ENCODE measurements at regions not wholly inside any gene's neighbourhood (a gene's known extent, or its start where the extent isn't known, plus 50 kb on each side); places are given as distances from the start of the nearest gene placed in this dataset.
"Not testable (repeated sequence)": the region's sequence is repeated elsewhere in the genome, so short reads cannot be mapped to it uniquely, and the experiment has no call there.

DNA sequence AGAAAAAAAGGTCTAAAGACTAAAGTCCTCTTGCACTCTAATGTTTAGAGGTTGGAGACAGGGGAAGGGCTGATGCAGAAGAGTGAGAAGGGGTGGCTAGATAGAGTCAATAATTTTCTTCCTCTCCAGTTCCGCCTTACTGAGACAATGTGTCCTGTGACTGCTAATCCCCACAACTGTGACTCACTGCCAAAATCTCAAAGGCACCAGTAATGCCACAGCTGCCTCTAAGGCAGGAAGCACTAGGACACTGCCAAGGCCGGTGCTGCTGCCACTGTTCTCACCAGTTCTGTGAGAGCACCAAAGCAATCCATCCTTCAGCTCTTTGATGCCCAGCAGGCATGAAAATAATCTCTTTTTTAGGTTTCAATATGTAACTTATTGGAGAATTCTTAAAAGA is 701.9 kb upstream of the MAP3K7 start:
- no peak for DNase-seq (ENCODE audit: low read depth)

DNA sequence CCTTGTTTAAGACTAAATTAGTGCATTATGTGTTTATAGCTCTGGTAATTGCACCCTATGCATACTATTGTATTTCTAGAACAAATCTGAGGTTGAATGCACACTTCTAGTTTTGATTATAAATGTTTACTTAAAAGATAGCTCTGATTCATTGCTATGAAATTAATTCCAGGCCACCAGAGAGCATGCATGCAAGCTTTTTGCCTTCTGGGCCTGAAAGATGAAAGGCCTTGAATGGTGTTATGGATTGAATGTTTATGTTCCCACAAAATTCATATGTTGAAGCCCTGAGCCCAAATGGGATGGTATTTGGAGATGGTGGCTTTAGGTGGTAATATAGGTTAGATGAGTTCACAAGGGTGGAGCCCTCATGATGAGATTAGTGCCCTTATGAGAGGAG is 695.0 kb upstream of the MAP3K7 start:
- DNase-seq (ENCODE audit: low read depth), result no peak

DNA sequence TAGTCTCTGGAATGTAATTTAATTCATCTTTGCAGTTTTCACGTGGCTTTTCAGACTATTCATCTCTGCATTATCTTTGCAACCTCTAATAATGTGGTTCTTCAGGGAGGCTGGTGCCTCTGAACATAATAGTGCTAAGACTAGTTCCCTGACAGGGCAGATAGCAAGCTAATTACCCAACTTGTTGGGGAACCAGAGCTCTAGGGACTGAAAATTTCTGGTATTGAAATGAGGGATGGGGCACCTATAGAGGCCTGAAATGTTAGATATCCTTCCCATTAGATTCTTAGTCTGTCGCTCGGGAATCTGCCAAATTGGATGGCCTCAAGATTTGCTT is 693.6 kb upstream of the MAP3K7 start:
- DNase-seq (ENCODE audit: low read depth), result no peak

DNA sequence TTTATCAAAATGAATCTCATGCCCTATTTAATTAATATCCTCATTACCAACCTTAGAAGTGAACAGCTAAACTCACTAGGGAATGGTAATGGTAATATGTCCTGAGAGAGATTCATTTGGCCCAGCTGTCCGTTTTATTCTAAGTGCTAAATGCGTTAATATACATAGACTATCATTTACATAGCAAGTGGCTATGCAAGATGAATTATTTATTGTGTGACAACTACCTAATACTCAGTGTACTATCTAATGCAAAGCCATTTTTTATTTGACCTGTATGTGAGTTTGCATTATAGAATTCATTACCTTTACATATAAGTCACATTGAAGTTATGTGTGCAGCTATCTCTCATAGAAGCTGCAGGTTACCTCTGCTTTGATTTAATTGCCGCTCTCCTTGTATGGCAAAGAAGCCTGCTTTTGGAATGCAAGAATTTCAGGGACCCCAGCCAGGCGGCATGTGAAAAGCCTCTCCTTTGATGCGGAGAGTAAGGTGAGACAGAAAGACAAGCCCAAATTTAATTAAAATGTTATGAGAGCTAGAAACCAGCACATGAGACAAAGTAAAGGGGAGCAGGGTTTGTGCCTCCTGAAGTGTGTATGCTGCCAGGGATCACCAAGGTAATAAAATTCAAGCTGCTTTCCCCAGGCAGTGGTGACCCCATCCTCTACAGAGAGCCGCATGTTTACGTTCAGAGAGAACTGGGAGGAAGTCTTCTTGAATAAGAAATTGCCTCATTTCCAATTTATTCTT is 693.0 kb upstream of the MAP3K7 start:
- DNase-seq (ENCODE audit: low read depth), result no peak

DNA sequence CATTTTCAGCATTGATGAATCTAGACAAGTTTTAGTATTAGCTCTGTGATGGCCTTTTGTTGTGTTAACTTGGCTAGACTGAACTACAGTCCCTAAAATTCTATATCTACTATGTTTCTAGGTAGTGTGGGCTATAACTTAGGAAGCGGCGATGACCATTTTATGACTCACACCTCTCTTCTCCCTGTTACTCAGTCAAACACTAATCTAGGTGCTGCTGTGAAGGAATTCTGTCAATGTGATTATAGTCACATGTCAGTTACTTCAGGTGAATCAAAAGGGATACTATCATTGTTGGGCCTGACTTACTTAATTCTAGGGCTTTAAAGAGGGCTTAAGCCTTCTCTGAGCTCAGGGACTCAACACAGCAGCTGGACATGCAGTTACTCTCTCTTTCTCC is 691.5 kb upstream of the MAP3K7 start:
- DNase-seq (ENCODE audit: low read depth), result no peak

DNA sequence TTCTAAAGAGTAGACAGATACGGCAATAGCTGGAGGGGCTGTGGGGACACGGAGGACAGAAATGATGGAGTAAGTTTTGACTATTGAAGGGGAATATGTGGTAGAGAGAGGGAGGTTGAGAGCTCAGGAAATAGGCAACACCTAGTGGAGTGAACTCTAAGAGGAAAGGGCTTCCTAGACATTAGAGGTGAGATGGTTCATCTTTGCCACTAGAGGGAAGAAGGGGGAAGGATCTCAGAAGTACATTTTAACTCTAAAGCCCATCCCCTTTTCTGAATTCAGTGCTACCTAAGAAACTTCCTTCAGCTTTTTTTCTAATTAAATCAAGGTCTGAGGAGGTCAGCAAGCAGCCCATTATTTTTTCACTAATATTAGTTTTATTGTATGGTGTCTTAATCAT is 689.4 kb upstream of the MAP3K7 start:
- DNase-seq (ENCODE audit: low read depth), result no peak

DNA sequence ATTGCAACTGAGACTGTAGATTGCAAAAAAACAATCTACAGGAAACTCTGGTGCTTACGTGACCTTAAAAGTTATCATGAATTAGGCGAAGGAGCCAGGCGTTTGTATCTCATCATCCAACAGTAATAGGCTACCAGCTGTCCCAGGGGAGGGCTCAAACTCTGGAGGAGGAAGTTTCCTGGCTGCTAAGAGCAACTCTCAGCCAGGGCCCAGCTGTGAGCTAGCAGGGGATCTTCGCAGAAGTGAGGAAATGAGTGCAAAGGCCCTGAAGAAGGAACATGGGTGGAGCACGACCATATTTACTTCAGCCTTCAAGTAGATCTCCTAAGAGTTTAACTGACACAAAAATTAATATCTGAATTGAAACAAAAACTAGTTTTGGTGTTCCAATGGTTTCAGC is 686.9 kb upstream of the MAP3K7 start:
- no peak for DNase-seq (ENCODE audit: low read depth)

DNA sequence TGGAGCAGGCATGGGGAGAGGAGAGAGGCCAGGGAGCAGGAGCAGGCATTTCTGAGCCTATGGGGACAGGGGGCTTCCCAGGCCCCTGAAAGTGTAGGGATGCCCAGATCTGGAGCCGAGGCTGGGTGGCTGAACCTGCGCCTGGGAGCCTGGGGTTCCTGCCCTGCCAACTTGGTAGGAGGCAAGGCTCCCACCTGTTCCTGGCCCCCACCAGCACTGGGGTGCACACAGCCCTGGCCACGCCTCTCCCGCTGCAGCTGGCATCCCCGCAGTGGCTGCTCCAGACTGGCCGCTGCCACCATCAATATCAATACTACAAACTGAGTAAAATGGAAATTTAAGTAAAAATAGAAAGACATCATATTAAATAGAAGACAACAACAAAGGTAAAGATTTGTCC is 684.9 kb upstream of the MAP3K7 start:
- no peak for DNase-seq (ENCODE audit: low read depth)

DNA sequence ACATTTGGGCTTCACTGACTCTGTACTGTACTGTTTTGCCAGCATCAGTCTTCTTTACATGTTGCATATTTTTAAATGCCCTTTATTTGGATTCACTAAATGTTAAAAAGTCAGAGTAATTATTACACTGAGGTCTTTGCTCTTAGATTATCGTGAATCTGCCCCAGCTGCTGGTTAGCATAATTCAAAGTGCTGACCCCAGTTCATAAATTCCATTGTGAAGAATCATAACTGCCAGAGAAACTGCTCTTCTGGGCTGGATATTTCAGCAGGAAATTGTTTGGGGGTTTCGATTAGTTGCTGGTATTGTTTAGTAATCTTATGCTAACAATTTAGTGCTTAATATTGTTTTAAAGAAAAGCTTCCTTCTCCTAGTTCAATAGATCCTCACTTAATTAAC is 682.1 kb upstream of the MAP3K7 start:
- no peak for DNase-seq (ENCODE audit: low read depth)

DNA sequence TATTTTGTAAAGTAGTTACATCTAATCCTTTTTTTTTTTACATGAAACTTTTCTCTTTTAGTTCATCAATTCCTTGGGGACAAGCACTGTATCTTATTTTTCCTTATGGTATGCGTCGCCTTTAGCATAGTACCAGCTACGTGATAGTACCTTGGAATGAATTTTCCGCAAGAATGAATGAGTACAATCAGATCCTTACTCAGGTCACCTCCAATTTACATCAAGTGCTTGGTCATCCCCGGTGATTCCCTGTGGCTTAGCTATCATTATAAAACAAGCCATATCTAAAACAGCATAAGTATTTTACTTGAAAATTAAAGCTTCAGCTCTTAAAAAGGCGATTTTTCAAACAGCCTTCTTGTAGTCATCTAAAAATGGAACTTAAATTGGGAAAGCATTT is 680.4 kb upstream of the MAP3K7 start:
- DNase-seq (ENCODE audit: low read depth), result no peak

DNA sequence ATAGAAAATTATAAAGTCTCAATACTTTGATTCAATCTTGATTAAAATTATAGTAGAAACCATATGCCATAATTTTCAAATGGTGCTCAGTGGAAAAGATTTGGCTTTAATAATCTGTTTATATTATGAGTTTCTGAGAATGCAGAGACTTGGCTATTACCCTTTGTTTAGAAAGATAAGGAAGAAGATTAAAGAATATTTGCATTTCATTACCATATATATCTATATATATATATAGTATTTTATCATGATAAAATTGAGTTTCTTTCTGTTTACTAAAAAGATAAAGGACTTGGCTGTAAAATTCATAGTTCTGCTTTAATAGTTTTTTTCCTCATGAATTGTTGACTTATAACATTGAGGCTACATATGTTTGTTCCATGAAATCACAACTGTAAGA is 679.3 kb upstream of the MAP3K7 start:
- DNase-seq (ENCODE audit: low read depth), result no peak

DNA sequence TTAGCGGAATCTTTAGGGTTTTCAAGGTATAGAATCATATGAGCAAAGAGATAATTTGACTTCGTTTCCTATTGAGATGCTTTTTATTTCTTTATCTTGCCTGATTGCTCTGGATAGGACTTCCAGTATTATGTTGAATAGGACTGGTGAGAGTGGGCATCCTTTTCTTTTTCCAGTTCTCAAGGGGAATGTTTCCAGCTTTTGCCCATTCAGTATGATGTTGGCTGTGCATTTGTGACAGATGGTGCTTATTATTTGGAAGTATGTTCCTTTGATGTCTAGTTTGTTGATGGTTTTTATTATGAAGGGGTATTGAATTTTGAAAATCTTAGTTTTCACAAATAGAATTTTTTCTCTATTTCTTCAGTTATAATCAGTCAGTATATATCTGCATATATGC is 656.6 kb upstream of the MAP3K7 start:
- DNase-seq (ENCODE audit: low read depth), result no peak

DNA sequence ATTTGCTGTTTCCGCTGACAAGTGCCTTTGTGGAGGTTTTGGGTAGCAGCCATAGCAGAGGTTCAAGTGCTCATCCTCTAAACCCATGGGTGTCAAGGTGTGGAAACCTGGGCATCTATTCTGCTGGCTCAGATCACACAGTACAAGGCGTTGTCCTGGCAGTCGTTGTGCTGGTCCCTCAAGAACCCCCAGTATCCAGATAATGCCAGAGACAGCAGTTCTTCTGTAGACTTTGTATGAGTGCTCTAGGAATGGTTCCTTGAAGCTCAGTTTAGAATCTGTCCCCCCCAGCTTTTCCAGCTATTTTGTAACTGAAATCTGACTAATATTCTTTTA is 655.7 kb upstream of the MAP3K7 start:
- no peak for DNase-seq (ENCODE audit: low read depth)

DNA sequence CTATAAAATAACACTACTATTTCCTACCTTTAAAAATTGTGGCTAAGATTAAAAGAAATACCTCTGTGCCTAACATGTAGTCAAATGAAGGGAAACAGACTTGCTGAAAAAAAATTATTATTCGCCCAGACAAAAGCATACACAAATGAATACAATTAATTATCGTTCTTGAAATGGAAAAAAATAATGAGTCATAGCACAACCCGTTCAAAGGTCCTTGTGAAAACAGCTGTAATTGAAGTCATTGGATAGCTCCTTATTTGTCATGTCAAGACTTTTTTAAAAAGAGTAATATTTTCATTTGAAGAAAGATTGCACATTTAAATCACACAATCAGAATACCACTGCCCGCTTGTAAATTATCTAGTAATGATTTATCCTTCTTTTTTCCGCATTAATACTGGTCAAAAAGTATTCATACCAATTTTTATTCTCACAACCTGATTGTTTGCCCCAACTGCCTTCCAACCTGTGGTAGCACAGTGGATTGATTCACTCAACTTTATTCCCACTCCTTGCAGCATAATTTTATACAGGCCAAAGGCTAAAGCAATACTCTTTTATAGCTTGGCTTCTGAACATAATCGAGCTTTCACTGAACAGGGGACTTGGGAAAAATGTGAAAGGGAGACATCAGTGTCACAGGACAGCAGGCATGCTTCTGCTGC is 655.2 kb upstream of the MAP3K7 start:
- no peak for DNase-seq (ENCODE audit: low read depth)

DNA sequence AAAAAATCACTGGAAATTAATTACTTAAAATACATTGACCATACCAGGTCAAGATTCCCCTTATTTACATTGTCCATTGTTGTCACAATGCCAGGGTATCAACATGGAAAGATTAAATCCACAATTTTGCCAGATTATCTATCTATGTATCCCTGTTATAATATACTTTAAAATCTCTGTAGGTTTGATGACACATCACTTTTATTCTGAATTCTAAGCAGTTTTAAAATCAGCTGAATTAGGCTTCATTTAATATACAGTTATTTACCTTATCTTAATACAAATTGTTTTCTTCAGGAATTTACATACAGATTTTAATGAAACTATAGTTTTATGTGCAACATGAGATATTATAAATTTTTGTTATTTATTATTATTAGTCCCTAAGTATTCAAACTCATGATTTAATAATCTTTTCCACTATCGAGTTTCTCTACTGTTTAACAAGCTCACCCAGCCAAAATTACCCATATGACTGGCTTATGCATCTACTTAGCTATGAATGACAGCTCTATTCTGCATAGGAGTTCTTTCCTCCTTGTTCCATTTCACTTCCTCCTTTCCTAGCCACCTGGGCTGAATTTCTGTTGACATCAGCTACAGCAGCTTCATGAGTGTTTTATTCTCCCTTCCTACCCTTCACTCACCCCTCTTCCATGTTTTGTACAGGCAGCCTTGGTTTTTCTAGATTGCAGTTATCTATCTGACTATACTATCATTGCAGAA is 654.2 kb upstream of the MAP3K7 start:
- no peak for DNase-seq (ENCODE audit: low read depth)

DNA sequence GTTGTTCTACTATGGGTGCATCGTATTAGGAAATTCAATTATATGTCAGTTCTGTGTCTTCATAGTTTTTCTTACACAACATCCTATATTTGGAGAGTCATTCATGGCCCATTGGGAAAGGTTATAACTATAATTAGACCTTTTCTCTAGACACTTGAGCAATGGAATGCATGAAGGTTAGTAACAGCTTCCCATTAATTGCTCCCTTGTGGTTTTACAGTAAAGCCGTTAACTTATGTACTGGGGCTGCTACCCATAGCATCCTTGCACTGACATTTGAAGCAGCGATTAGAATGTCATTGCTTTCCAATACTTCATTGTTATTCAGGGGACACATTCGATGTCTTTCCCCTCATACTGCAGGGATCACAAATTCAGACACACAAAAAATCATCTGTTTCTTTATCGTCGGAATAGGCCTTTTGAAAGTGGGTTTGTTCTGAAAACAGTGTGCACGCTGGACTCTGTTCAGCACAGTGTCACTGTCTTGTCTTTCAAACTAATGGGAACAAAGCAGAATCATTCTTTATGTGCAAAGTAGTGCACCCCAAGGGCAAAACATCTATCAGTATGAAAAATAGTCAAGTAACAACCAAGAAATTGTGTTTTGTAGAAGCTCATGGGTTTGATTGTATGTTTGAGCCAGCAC is 634.3 kb upstream of the MAP3K7 start:
- no peak for DNase-seq (ENCODE audit: low read depth)

DNA sequence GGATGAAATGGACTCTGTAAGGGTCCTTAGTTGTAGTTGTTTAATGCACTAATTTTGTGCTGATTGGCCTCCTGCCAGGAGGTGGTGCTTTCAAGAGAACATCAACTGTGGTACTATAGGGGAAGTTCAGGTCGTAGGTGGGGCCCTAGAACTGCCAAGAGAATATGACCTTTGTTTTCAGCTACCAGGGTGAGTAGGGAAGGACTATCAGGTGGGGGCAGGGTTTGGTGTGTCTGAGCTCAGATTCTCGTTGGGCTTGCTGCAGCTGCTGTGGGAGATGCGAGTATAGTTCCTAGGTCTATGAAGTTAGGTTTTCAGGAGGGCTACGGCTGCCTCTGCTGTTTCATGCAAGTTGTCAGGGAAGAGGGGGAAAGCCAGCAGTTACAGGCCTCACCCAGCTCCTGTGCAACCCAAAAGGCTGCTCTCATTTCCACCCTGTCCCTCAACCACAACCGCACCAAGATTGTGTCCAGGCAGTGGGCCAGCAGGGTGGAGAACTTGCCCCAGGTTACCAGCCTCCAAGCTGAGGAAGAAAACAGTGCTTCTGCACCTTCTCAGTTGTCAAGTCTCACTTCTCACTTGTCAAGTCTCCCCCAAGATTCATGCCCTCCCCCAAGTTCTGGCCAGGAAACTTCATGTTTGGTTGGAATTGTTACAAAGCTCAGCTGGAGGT is 626.5 kb upstream of the MAP3K7 start:
- no peak for DNase-seq (ENCODE audit: low read depth)

DNA sequence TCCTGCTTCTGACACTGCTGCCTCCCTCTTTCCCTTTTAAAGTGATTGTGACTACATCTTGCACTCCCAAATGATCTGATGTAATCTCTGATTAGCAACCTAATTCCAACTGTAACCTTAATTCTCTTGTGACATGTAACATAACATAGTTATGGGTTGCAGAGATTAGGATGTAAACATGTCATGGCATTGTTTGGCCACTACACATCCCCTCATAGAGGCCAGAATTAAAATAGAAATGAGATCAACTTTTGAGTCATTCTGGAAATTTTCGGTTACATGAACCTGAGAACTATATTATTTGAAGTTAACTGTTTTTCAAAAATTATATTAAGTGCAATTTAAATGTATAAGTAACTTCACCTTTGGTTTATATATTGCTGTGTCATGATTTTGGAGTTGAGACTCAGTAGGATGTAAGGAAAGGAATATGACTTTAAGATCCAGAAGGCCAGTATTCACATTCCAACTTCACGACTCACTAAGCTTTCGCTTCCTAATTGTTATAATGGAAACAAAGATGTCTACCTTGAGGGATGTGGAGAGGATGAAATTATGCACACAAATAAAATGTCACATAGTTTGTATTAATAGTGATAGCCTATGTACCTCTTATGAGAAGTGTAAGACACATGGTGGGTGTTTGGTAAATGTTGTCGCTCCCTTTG is 611.9 kb upstream of the MAP3K7 start:
- no peak for DNase-seq (ENCODE audit: low read depth)

DNA sequence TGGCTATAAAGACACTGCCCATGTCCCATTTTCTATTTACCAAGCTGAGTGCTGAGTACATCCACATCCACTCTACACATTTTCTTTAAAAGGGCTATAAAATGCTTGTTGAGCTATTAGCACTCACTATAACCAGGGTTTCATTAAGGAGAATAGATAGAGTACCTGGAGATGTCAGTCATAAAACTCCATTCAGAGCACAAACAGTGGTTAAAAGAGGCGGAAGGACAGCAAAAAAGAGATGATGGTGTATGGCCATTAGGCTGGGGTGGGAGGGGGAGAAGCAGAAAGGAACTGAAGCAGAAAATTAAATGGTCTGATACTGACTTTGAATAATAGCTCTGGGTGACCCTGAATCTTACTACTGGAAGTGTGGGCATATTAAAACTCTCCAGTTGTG is 609.9 kb upstream of the MAP3K7 start:
- no peak for DNase-seq (ENCODE audit: low read depth)

DNA sequence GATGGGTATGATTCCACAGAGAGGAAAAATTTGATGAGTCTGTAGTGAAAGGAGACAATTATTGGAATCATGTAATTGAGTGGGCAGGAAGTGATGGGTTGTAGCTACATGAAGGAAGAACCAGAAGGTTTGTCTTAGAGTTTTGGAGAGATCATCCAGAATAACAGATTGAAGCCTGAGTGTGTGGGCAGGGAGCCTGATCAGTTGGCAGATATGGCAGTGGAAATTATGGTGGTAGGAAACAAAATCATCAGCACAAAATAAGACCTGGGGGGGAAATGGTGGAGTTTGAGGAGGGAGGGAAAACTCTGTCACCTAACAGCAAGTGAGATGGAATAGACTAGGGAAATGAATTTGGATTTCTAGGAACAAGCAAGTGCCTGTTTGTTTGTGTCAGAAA is 606.6 kb upstream of the MAP3K7 start:
- DNase-seq (ENCODE audit: low read depth), result no peak

DNA sequence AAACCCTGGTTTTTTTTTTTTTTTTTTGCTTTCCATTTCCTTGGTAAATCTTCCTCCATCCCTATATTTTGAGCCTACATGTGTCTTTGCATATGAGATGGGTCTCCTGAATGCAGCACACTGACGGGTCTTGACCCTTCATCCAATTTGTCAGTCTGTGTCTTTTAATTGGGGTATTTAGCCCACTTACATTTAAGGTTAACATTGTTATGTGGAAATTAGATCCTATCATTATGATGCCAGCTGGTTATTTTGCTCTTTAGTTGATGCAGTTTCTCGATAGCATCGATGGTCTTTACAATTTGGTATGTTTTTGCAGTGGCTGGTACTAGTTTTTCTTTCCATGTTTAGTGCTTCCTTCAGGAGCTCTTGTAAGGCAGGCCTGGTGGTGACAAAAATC is 603.2 kb upstream of the MAP3K7 start:
- DNase-seq (ENCODE audit: low read depth), result not testable (repeated sequence)

DNA sequence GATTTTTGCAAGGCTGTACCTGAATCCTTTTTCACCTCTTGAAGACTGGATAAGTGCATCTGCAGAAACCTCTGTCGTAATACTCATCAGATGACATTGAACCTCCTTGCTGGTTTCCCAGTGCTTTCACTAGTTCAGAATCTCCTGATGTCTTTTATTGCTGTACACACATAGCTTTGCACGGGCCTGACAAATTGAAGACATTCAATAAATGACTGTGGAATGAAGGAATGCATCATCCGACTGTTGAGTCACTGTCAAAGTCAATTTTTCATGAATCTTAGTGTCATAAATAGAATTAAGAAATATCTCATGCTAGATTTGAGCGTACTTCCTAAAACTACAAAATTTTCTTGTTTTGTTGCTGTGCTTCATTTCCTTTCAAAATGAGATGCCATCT is 598.2 kb upstream of the MAP3K7 start:
- no peak for DNase-seq (ENCODE audit: low read depth)
